Liver (tissue), 8 donors: ENCODE measurements at regions not wholly inside any gene's neighbourhood (a gene's known extent, or its start where the extent isn't known, plus 50 kb on each side); places are given as distances from the start of the nearest gene placed in this dataset.

Source experiments
- DNase-seq: peaks from one replicate; pipeline ENCODE4 v3.0.0-alpha.2; 2017; ENCODE audit warnings: low spot score
- H3K27ac ChIP-seq, 2 donors: one replicate each; pipeline ENCODE4 v1.7.0; 2013; ENCODE audit warnings: inconsistent platforms in 2 of 2, low read length in 2 of 2, control low read depth in 1 of 2, low read depth in 1 of 2, mild to moderate bottlenecking in 1 of 2
- H3K27me3 ChIP-seq, 4 donors: one replicate each; pipeline versions ENCODE4 v1.6.1 to v1.7.0; 2013; ENCODE audit warnings: low read length in 3 of 4, inconsistent platforms in 1 of 4, mild to moderate bottlenecking in 1 of 4, moderate library complexity in 1 of 4; ENCODE audit not compliant: control insufficient read depth in 4 of 4, insufficient read depth in 4 of 4
- H3K36me3 ChIP-seq, 4 donors: one replicate each; pipeline versions ENCODE4 v1.6.1 to v1.7.0; 2013; ENCODE audit warnings: low read length in 3 of 4, mild to moderate bottlenecking in 3 of 4, low read depth in 1 of 4, moderate library complexity in 1 of 4; ENCODE audit not compliant: control insufficient read depth in 4 of 4, insufficient read depth in 3 of 4
- H3K4me1 ChIP-seq, 4 donors: one replicate each; pipeline versions ENCODE4 v1.6.1 to v1.7.0; 2013; ENCODE audit warnings: low read length in 3 of 4, mild to moderate bottlenecking in 3 of 4, moderate library complexity in 1 of 4; ENCODE audit not compliant: control insufficient read depth in 4 of 4, insufficient read depth in 4 of 4
- H3K4me3 ChIP-seq, 3 donors: one replicate each; pipeline versions ENCODE4 v1.6.1 to v1.7.0; 2013; ENCODE audit warnings: low read length in 3 of 3, control low read depth in 1 of 3, low read depth in 1 of 3, mild to moderate bottlenecking in 1 of 3
- H3K9ac ChIP-seq, 2 donors: one replicate each; pipeline ENCODE4 v1.7.0; 2013; ENCODE audit warnings: low read length in 2 of 2, mild to moderate bottlenecking in 2 of 2, moderate library complexity in 2 of 2, control low read depth in 1 of 2, low read depth in 1 of 2
- H3K9me3 ChIP-seq, 4 donors: one replicate each; pipeline versions ENCODE4 v1.6.1 to v1.7.0; 2013; ENCODE audit warnings: low read length in 3 of 4; ENCODE audit not compliant: control insufficient read depth in 4 of 4
- ATF3 ChIP-seq: IDR thresholded peaks from 2 replicates; pipeline ENCODE4 v1.6.1; 2016; ENCODE audit warnings: antibody characterized with exemption
- CTCF ChIP-seq: fragments of 150-350 bp; IDR thresholded peaks from 2 replicates; pipeline ENCODE4 v1.5.1; 2017; ENCODE audit warnings: improper control_type of control experiment, low read depth, low read length; ENCODE audit not compliant: missing input control
- EGR1 ChIP-seq, 2 donors: IDR thresholded peaks; 2 replicates each; pipeline ENCODE4 v1.6.1; 2016 to 2018; ENCODE audit warnings: antibody characterized with exemption in 2 of 2, low read depth in 2 of 2
- FOXA1 ChIP-seq: IDR thresholded peaks from 2 replicates; pipeline ENCODE4 v1.6.1; 2016; ENCODE audit warnings: antibody characterized with exemption
- FOXA2 ChIP-seq: IDR thresholded peaks from 2 replicates; pipeline ENCODE4 v1.6.1; 2016; ENCODE audit warnings: antibody characterized with exemption
- GABPA ChIP-seq, 2 donors: IDR thresholded peaks in 1 of 2; conservative IDR thresholded peaks in 1 of 2; 2 replicates each; pipeline ENCODE4 v1.6.1; 2016; ENCODE audit warnings: antibody characterized with exemption in 2 of 2, mild to moderate bottlenecking in 1 of 2, moderate library complexity in 1 of 2
- HNF4A ChIP-seq, 2 donors: conservative IDR thresholded peaks; 2 replicates each; pipeline ENCODE4 v1.6.1; 2016; ENCODE audit warnings: antibody characterized with exemption in 2 of 2, mild to moderate bottlenecking in 2 of 2
- HNF4G ChIP-seq: IDR thresholded peaks from 2 replicates; pipeline ENCODE4 v1.6.1; 2016; ENCODE audit warnings: antibody characterized with exemption
- JUND ChIP-seq, 2 donors: IDR thresholded peaks; 2 replicates each; pipeline ENCODE4 v1.6.1; 2016; ENCODE audit warnings: antibody characterized with exemption in 2 of 2
- MAX ChIP-seq: IDR thresholded peaks from 2 replicates; pipeline ENCODE4 v1.6.1; 2016; ENCODE audit warnings: antibody characterized with exemption
- NR2F2 ChIP-seq: IDR thresholded peaks from 2 replicates; pipeline ENCODE4 v1.6.1; 2016; ENCODE audit warnings: antibody characterized with exemption
- RAD21 ChIP-seq, 2 donors: IDR thresholded peaks; 2 replicates each; pipeline ENCODE4 v1.6.1; 2016; ENCODE audit warnings: antibody characterized with exemption in 2 of 2, mild to moderate bottlenecking in 2 of 2
- REST ChIP-seq: IDR thresholded peaks from 2 replicates; pipeline ENCODE4 v1.6.1; 2016; ENCODE audit warnings: antibody characterized with exemption, mild to moderate bottlenecking
- RXRA ChIP-seq, 2 donors: IDR thresholded peaks; 2 replicates each; pipeline ENCODE4 v1.6.1; 2017 to 2018; ENCODE audit warnings: antibody characterized with exemption in 2 of 2, mild to moderate bottlenecking in 1 of 2
- SP1 ChIP-seq: IDR thresholded peaks from 2 replicates; pipeline ENCODE4 v1.6.1; 2018; ENCODE audit warnings: antibody characterized with exemption, mild to moderate bottlenecking
- YY1 ChIP-seq: IDR thresholded peaks from 2 replicates; pipeline ENCODE4 v1.6.1; 2016; ENCODE audit warnings: antibody characterized with exemption, mild to moderate bottlenecking
- ZBTB33 ChIP-seq: IDR thresholded peaks from 2 replicates; pipeline ENCODE4 v1.6.1; 2016; ENCODE audit warnings: antibody characterized with exemption
- WGBS: extraction: QIAGEN DNeasy Blood & Tissue Kit; methylation state at CpG from one replicate; pipeline ENCODE4 v1.1.7; 2013; 5-methylcytosine and 5-hydroxymethylcytosine counted together
- donor health status: healthy.
- donor health status: healthy.
- donor health status: healthy.
- donor health status: healthy.
- donor health status: healthy.

- no peak overlapping the region for H3K9ac ChIP-seq
- H3K9me3 ChIP-seq = no peaks in the 10 kb centered on the region
- H3K36me3 ChIP-seq = no peaks in the 10 kb centered on the region
- H3K27ac ChIP-seq = no peak overlapping the region
- no peaks in the 10 kb centered on the region for H3K27me3 ChIP-seq
- WGBS = 77% methylated on average over 3 of the region's 3 CpGs
- TF ChIP-seq ATF3 = no peak
- no peak for TF ChIP-seq ZBTB33
- TF ChIP-seq HNF4G = no peak
- TF ChIP-seq MAX = no peak
- no peak for TF ChIP-seq FOXA1
- no peak for TF ChIP-seq RAD21 (IDR thresholded peaks at IDR 0.05)
- TF ChIP-seq GABPA (IDR thresholded peaks at IDR 0.05 in 1 of 2, conservative IDR thresholded peaks at IDR 0.05 in 1 of 2) = no peak
- no peak for TF ChIP-seq RXRA (IDR thresholded peaks at IDR 0.05)
- TF ChIP-seq JUND (IDR thresholded peaks at IDR 0.05) = no peak
- TF ChIP-seq HNF4A (conservative IDR thresholded peaks at IDR 0.05) = no peak
- no peak for TF ChIP-seq YY1
- no peak for TF ChIP-seq EGR1 (IDR thresholded peaks at IDR 0.05; ENCODE audit: low read depth in 2 of 2)
- no peak for TF ChIP-seq NR2F2
- TF ChIP-seq CTCF = no peak
- no peak for TF ChIP-seq REST
- TF ChIP-seq SP1 = no peak
- no peak for TF ChIP-seq FOXA2
- H3K4me3 ChIP-seq = no peak overlapping the region
- no peaks in the 10 kb centered on the region for H3K4me1 ChIP-seq
- no peak for DNase-seq
Measured at GRCh38 chr1:221816899-221817298, 75.0 kb upstream of the DUSP10 start.

- Histone ChIP-seq H3K4me3 (no peak overlapping the region), H3K9me3 (no peaks in the 10 kb centered on the region), H3K4me1 (no peaks in the 10 kb centered on the region), H3K9ac (no peak overlapping the region), H3K36me3 (no peaks in the 10 kb centered on the region), H3K27me3 (no peaks in the 10 kb centered on the region), H3K27ac (no peak overlapping the region)
- TF ChIP-seq CTCF (no peak), JUND (IDR thresholded peaks at IDR 0.05) (no peak), GABPA (IDR thresholded peaks at IDR 0.05 in 1 of 2, conservative IDR thresholded peaks at IDR 0.05 in 1 of 2) (no peak), RAD21 (IDR thresholded peaks at IDR 0.05) (no peak), MAX (no peak)
- WGBS = 89% methylated on average over 1 of the region's 1 CpG
- DNase-seq = no peak
Measured at GRCh38 chr1:221815660-221816059, 73.8 kb upstream of the DUSP10 start.
